ENCODE measurements at regions not wholly inside any gene's neighbourhood (a gene's known extent, or its start where the extent isn't known, plus 50 kb on each side); places are given as distances from the start of the nearest gene placed in this dataset.

GRCh38 chr2:145108959-145109710, 589.2 kb upstream of the ZEB2 start:
- H3K4me3 ChIP-seq, result no peak overlapping the region

GRCh38 chr2:145108361-145108778, 588.5 kb upstream of the ZEB2 start:
- no peak overlapping the region for H3K4me2 ChIP-seq
- no peaks in the 10 kb centered on the region for H3K79me2 ChIP-seq (replicated peaks; ENCODE audit: insufficient read depth)
- H4K20me1 ChIP-seq (replicated peaks; ENCODE audit: insufficient read depth), result no peaks in the 10 kb centered on the region
- TF ChIP-seq ZNF331 (CRISPR knock-in tag; IDR thresholded peaks at IDR 0.05; ENCODE audit: low read depth), result no peak
- TF ChIP-seq POLR2AphosphoS5 (IDR thresholded peaks at IDR 0.05; ENCODE audit: low read depth), result no peak
- TF ChIP-seq EZH2 (IDR thresholded peaks at IDR 0.05; ENCODE audit: low read depth, unreplicated experiment), result no peak
- H3F3A ChIP-seq (replicated peaks; ENCODE audit: low read depth), result no peaks in the 10 kb centered on the region
- H3K36me3 ChIP-seq (ENCODE audit: insufficient read depth), result no peaks in the 10 kb centered on the region
- Mint-ChIP-seq H3K27me3 (ENCODE audit: insufficient read depth, low read depth, poor library complexity) (no peaks in the 10 kb centered on the region), H3K9me3 (no peaks in the 10 kb centered on the region), H3K27ac (no peak overlapping the region), H3K4me3 (no peak overlapping the region), H3K36me3 (ENCODE audit: low read depth) (no peaks in the 10 kb centered on the region), H3K4me1 (peaks cover 22% of the 10 kb centered on the region)
- ATAC-seq (no peak), DNase-seq (ENCODE audit: low spot score) (no peak)
- no peaks in the 10 kb centered on the region for H3K4me1 ChIP-seq (ENCODE audit: insufficient read depth)
- no peak overlapping the region for H3K27ac ChIP-seq (ENCODE audit: low read depth)
- H3K27me3 ChIP-seq (ENCODE audit: insufficient read depth), result no peaks in the 10 kb centered on the region
- H2AFZ ChIP-seq, result no peak overlapping the region
- no peaks in the 10 kb centered on the region for H3K9me2 ChIP-seq (ENCODE audit: insufficient read depth)
- H3K4me3 ChIP-seq, result no peak overlapping the region

More at GRCh38 chr2:145108959-145109710, 589.2 kb upstream of the ZEB2 start:
- Histone ChIP-seq H4K20me1 (replicated peaks; ENCODE audit: insufficient read depth) (no peaks in the 10 kb centered on the region), H3K36me3 (ENCODE audit: insufficient read depth) (no peaks in the 10 kb centered on the region), H3K4me2 (no peak overlapping the region), H3F3A (replicated peaks; ENCODE audit: low read depth) (no peaks in the 10 kb centered on the region), H2AFZ (no peak overlapping the region), H3K27me3 (ENCODE audit: insufficient read depth) (no peaks in the 10 kb centered on the region), H3K27ac (ENCODE audit: low read depth) (no peak overlapping the region), H3K79me2 (replicated peaks; ENCODE audit: insufficient read depth) (no peaks in the 10 kb centered on the region), H3K4me1 (ENCODE audit: insufficient read depth) (no peaks in the 10 kb centered on the region), H3K9me2 (ENCODE audit: insufficient read depth) (no peaks in the 10 kb centered on the region)
- no peak for ATAC-seq
- TF ChIP-seq ZNF114 (CRISPR knock-in tag; IDR thresholded peaks at IDR 0.05), result no peak
- no peaks in the 10 kb centered on the region for H3K36me3 Mint-ChIP-seq (ENCODE audit: low read depth)
- no peaks in the 10 kb centered on the region for H3K27me3 Mint-ChIP-seq (ENCODE audit: insufficient read depth, low read depth, poor library complexity)
- no peak overlapping the region for H3K27ac Mint-ChIP-seq
- no peak for DNase-seq (ENCODE audit: low spot score)
- H3K4me1 Mint-ChIP-seq, result peaks cover 18% of the 10 kb centered on the region
- H3K9me3 Mint-ChIP-seq, result no peaks in the 10 kb centered on the region
- no peak overlapping the region for H3K4me3 Mint-ChIP-seq

GRCh38 chr2:145106293-145106692, 586.4 kb upstream of the ZEB2 start:
- no peaks in the 10 kb centered on the region for H3K9me3 Mint-ChIP-seq
- peaks cover 18% of the 10 kb centered on the region for H3K4me1 Mint-ChIP-seq
- Histone ChIP-seq H3K27ac (ENCODE audit: low read depth) (no peak overlapping the region), H3K4me2 (no peak overlapping the region), H3K36me3 (ENCODE audit: insufficient read depth) (no peaks in the 10 kb centered on the region), H3K4me1 (ENCODE audit: insufficient read depth) (no peaks in the 10 kb centered on the region), H3K79me2 (replicated peaks; ENCODE audit: insufficient read depth) (no peaks in the 10 kb centered on the region), H3F3A (replicated peaks; ENCODE audit: low read depth) (no peaks in the 10 kb centered on the region), H3K4me3 (no peak overlapping the region), H2AFZ (no peak overlapping the region), H3K9me2 (ENCODE audit: insufficient read depth) (no peaks in the 10 kb centered on the region), H4K20me1 (replicated peaks; ENCODE audit: insufficient read depth) (no peaks in the 10 kb centered on the region), H3K27me3 (ENCODE audit: insufficient read depth) (no peaks in the 10 kb centered on the region)
- H3K27ac Mint-ChIP-seq, result no peak overlapping the region
- H3K36me3 Mint-ChIP-seq (ENCODE audit: low read depth), result no peaks in the 10 kb centered on the region
- H3K27me3 Mint-ChIP-seq (ENCODE audit: insufficient read depth, low read depth, poor library complexity), result no peaks in the 10 kb centered on the region
- ATAC-seq, result no peak
- DNase-seq (ENCODE audit: low spot score), result no peak
- no peak overlapping the region for H3K4me3 Mint-ChIP-seq
- TF ChIP-seq NANOG (IDR thresholded peaks at IDR 0.05; ENCODE audit: borderline replicate concordance) (no peak), ETS1 (IDR thresholded peaks at IDR 0.05) (no peak), EZH2 (IDR thresholded peaks at IDR 0.05; ENCODE audit: low read depth, unreplicated experiment) (no peak), POLR2AphosphoS5 (IDR thresholded peaks at IDR 0.05; ENCODE audit: low read depth) (no peak), ZNF114 (CRISPR knock-in tag; IDR thresholded peaks at IDR 0.05) (no peak), CREB1 (CRISPR knock-in tag; IDR thresholded peaks at IDR 0.05; ENCODE audit: low read depth) (no peak), REST (IDR thresholded peaks at IDR 0.05; ENCODE audit: unreplicated experiment) (no peak)

Measured in GM23338 (cell line).